HCT116 (cell line): ENCODE measurements at regions not wholly inside any gene's neighbourhood (a gene's known extent, or its start where the extent isn't known, plus 50 kb on each side); places are given as distances from the start of the nearest gene placed in this dataset.

ENCODE experiments used
- ATAC-seq: fragments of 200-7000 bp; cut with Tn5 transposase; 2 replicates; pipeline ENCODE4 v1.9.1; 2020; ENCODE audit warnings: mild to moderate bottlenecking, moderate library complexity
- BruUV-seq: library from RNA; stranded (reverse); fragments of 400-500 nt; replicated peaks from 2 replicates; lab custom pipeline; 2021; lab: Mats Ljungman, UMichigan
- CTCF ChIA-PET: fragments of 300-600 bp; sonication (Branson Sonifier 250); formaldehyde crosslinking; loops from one replicate; lab custom pipeline; 2021; ENCODE audit warnings: antibody characterized with exemption; lab: Charles Lee
- POLR2A ChIA-PET: fragments of 300-600, 350-600 bp; sonication (Branson Sonifier 250); formaldehyde crosslinking; loops from one replicate; lab custom pipeline; 2021; ENCODE audit warnings: antibody characterized with exemption; lab: Charles Lee
- RAD21 ChIA-PET, 2 experiments: fragments of 300-600 bp; sonication (Branson Sonifier 250); formaldehyde crosslinking; loops; one replicate each; lab custom pipeline; 2023; ENCODE audit warnings: low total read pairs in 2 of 2; ENCODE audit not compliant: uncharacterized antibody in 2 of 2, unreplicated experiment in 2 of 2, low non-redundant PET in 1 of 2; lab: Charles Lee
- DNase-seq: peaks from one replicate; pipeline ENCODE4 v3.0.0-alpha.2; 2010; ENCODE audit warnings: low read depth, low spot score
- H2AFZ ChIP-seq: fragments of 200-600 bp; shearing (Covaris generic), sonication (generic); 2 replicates; pipeline ENCODE4 v1.6.1; 2017; ENCODE audit warnings: low read depth, mixed run types, mixed read lengths, antibody characterized with exemption, low read length; ENCODE audit not compliant: poor library complexity, severe bottlenecking
- H3K27ac ChIP-seq: 2 replicates; pipeline ENCODE4 v1.5.1; 2012; ENCODE audit warnings: low read depth, low read length
- H3K27me3 ChIP-seq: fragments of 200-600 bp; sonication (generic); 2 replicates; pipeline ENCODE4 v1.6.1; 2016; ENCODE audit warnings: mixed run types, low read length, mixed read lengths; ENCODE audit not compliant: insufficient read depth
- H3K36me3 ChIP-seq, 2 experiments: fragments of 200-500 bp in 1 of 2; fragments of 200-600 bp in 1 of 2; sonication (Bioruptor generic) in 1 of 2; sonication (generic) in 1 of 2; 2 replicates each; pipeline versions ENCODE4 v1.5.1 to v1.6.1; 2014 to 2016; ENCODE audit warnings: low read length in 2 of 2, inconsistent platforms in 1 of 2, mixed read lengths in 1 of 2, mixed run types in 1 of 2; ENCODE audit not compliant: insufficient read depth in 2 of 2, control insufficient read depth in 1 of 2
- H3K4me1 ChIP-seq, 2 experiments: fragments of 200-600 bp in 1 of 2; sonication (generic) in 1 of 2; 2 replicates each; pipeline versions ENCODE4 v1.5.1 to v1.6.1; 2012 to 2017; ENCODE audit warnings: low read length in 2 of 2, inconsistent platforms in 1 of 2, mild to moderate bottlenecking in 1 of 2, mixed read lengths in 1 of 2, mixed run types in 1 of 2, moderate library complexity in 1 of 2; ENCODE audit not compliant: insufficient read depth in 2 of 2, control insufficient read depth in 1 of 2
- H3K4me2 ChIP-seq: fragments of 200-600 bp; sonication (generic); 2 replicates; pipeline ENCODE4 v1.6.1; 2017; ENCODE audit warnings: mixed run types, low read length, mixed read lengths
- H3K4me3 ChIP-seq, 2 experiments: fragments of 200-600 bp in 1 of 2; sonication (generic) in 1 of 2; replicated peaks in 1 of 2; 2 replicates each; pipeline ENCODE4 v1.5.1; 2011 to 2016; ENCODE audit warnings: low read length in 2 of 2, control low read depth in 1 of 2, low read depth in 1 of 2, mild to moderate bottlenecking in 1 of 2, mixed read lengths in 1 of 2, mixed run types in 1 of 2
- H3K79me2 ChIP-seq: fragments of 200-600 bp; sonication (generic); 2 replicates; pipeline ENCODE4 v1.6.1; 2017; ENCODE audit warnings: mild to moderate bottlenecking, mixed run types, low read length, moderate library complexity, mixed read lengths; ENCODE audit not compliant: insufficient read depth
- H3K9ac ChIP-seq: fragments of 200-600 bp; sonication (generic); 2 replicates; pipeline ENCODE4 v1.6.1; 2016; ENCODE audit warnings: low read length, mixed read lengths
- H3K9me2 ChIP-seq: fragments of 200-600 bp; sonication (generic), shearing (Covaris generic); 2 replicates; pipeline ENCODE4 v1.6.1; 2017; ENCODE audit warnings: mixed run types, mild to moderate bottlenecking, moderate library complexity; ENCODE audit not compliant: insufficient read depth
- H3K9me3 ChIP-seq, 2 experiments: fragments of 200-500 bp in 1 of 2; fragments of 200-600 bp in 1 of 2; sonication (Bioruptor generic) in 1 of 2; sonication (generic) in 1 of 2; 2 replicates each; pipeline ENCODE4 v1.6.1; 2014 to 2017; ENCODE audit warnings: low read length in 2 of 2, mixed read lengths in 2 of 2, inconsistent platforms in 1 of 2, low read depth in 1 of 2, mild to moderate bottlenecking in 1 of 2, mixed run types in 1 of 2, moderate library complexity in 1 of 2; ENCODE audit not compliant: control insufficient read depth in 1 of 2, insufficient read depth in 1 of 2
- H4K20me1 ChIP-seq: fragments of 200-600 bp; sonication (generic), shearing (Covaris generic); 2 replicates; pipeline ENCODE4 v1.6.1; 2017; ENCODE audit warnings: mixed run types, mild to moderate bottlenecking, moderate library complexity; ENCODE audit not compliant: insufficient read depth
- ATF3 ChIP-seq: IDR thresholded peaks from 2 replicates; pipeline ENCODE4 v1.6.1; 2012
- CBX3 ChIP-seq: IDR thresholded peaks from 2 replicates; pipeline ENCODE4 v1.6.1; 2012; ENCODE audit warnings: low read depth
- CEBPB ChIP-seq: IDR thresholded peaks from 2 replicates; pipeline ENCODE4 v1.6.1; 2012; ENCODE audit warnings: low read depth
- CTCF ChIP-seq, 3 experiments: fragments of 200-600 bp in 1 of 3; sonication (generic) in 1 of 3; IDR thresholded peaks in 2 of 3; conservative IDR thresholded peaks in 1 of 3; 2 replicates each; pipeline ENCODE4 v1.5.1; 2012 to 2017; ENCODE audit warnings: low read depth in 2 of 3, low read length in 2 of 3, antibody characterized with exemption in 1 of 3, borderline replicate concordance in 1 of 3, control low read depth in 1 of 3, mild to moderate bottlenecking in 1 of 3, mixed read lengths in 1 of 3, mixed run types in 1 of 3, moderate library complexity in 1 of 3; ENCODE audit not compliant: insufficient read depth in 1 of 3
- EGR1 ChIP-seq: IDR thresholded peaks from 2 replicates; pipeline ENCODE4 v1.6.1; 2012; ENCODE audit warnings: low read depth
- ELF1 ChIP-seq: IDR thresholded peaks from 2 replicates; pipeline ENCODE4 v1.6.1; 2012; ENCODE audit warnings: low read depth, borderline replicate concordance
- EZH2 ChIP-seq: fragments of 200-600 bp; sonication (generic); IDR thresholded peaks from 2 replicates; pipeline ENCODE4 v1.6.1; 2017; ENCODE audit warnings: antibody characterized with exemption, mixed run types
- EZH2phosphoT487 ChIP-seq: fragments of 200-600 bp; IDR thresholded peaks from 2 replicates; pipeline ENCODE4 v1.6.1; 2018; ENCODE audit warnings: antibody characterized with exemption, borderline replicate concordance
- FOSL1 ChIP-seq: IDR thresholded peaks from 2 replicates; pipeline ENCODE4 v1.6.1; 2012; ENCODE audit warnings: low read depth
- JUND ChIP-seq: IDR thresholded peaks from 2 replicates; pipeline ENCODE4 v1.6.1; 2012
- MAX ChIP-seq: IDR thresholded peaks from 2 replicates; pipeline ENCODE4 v1.6.1; 2012
- POLR2AphosphoS5 ChIP-seq: IDR thresholded peaks from 2 replicates; pipeline ENCODE4 v1.6.1; 2011; ENCODE audit warnings: mild to moderate bottlenecking, low read depth, low read length, moderate library complexity
- RAD21 ChIP-seq: IDR thresholded peaks from 2 replicates; pipeline ENCODE4 v1.6.1; 2012; ENCODE audit warnings: low read depth, mild to moderate bottlenecking
- REST ChIP-seq: IDR thresholded peaks from 2 replicates; pipeline ENCODE4 v1.6.1; 2012; ENCODE audit warnings: low read depth
- SP1 ChIP-seq: IDR thresholded peaks from 2 replicates; pipeline ENCODE4 v1.6.1; 2012; ENCODE audit warnings: low read depth
- SRF ChIP-seq: IDR thresholded peaks from 2 replicates; pipeline ENCODE4 v1.6.1; 2012; ENCODE audit warnings: low read depth
- TCF7L2 ChIP-seq: IDR thresholded peaks from 2 replicates; pipeline ENCODE4 v1.7.0; 2011; ENCODE audit warnings: borderline replicate concordance, inconsistent platforms; ENCODE audit not compliant: insufficient read depth, insufficient read length; ENCODE audit errors: extremely low read depth
- ZBTB33 ChIP-seq: IDR thresholded peaks from 2 replicates; pipeline ENCODE4 v1.6.1; 2011; ENCODE audit warnings: mild to moderate bottlenecking, low read length, moderate library complexity; ENCODE audit not compliant: insufficient replicate concordance; ENCODE audit errors: extremely low read depth
- ZFX ChIP-seq: fragments of 450-650 bp; IDR thresholded peaks from 2 replicates; pipeline ENCODE4 v1.6.1; 2017
- ZNF274 ChIP-seq: fragments of 200-500 bp; sonication (Bioruptor generic); IDR thresholded peaks from 2 replicates; pipeline ENCODE4 v1.6.1; 2014; ENCODE audit warnings: mild to moderate bottlenecking, low read depth, low read length, inconsistent platforms
- intact Hi-C: fragments of 100-400 bp; cut with micrococcal nuclease; formaldehyde crosslinking; loops from 2 replicates; pipeline ENCODE4 v1.10.0; 2022

- peak overlapping the region; percentile 95 for H2AFZ ChIP-seq
- no peak overlapping the region for H3K9ac ChIP-seq
- no peaks in the 10 kb centered on the region for H3K79me2 ChIP-seq
- no peaks in the 10 kb centered on the region for H3K4me1 ChIP-seq
- no peaks in the 10 kb centered on the region for H3K9me2 ChIP-seq
- ChIA-PET RAD21 (interaction anchor here (1.1 to 1.8 kb wide), 2 partner anchors 109 kb away, joined by 4 to 8 read pairs; no protein-coding TSS in a partner anchor), CTCF (interaction anchor here (0.6 to 1.6 kb wide), 13 partner anchors 8 to 811 kb away, joined by 3 to 28 read pairs (median 3); no protein-coding TSS in a partner anchor), POLR2A (no interaction called here)
- peak; percentile 77 for DNase-seq
- peak; percentile 100 for ATAC-seq
- no peaks in the 10 kb centered on the region for H4K20me1 ChIP-seq
- no TSS peak for BruUV-seq
- no peaks in the 10 kb centered on the region for H3K27me3 ChIP-seq
- intact Hi-C loops, result loop anchor here (1.0 to 10.0 kb wide), 5 partner anchors 109 to 2003 kb away; no protein-coding TSS in a partner anchor
- H3K4me2 ChIP-seq, result no peak overlapping the region; the same call in 1 of the 2 replicates
- H3K27ac ChIP-seq, result no peak overlapping the region
- H3K4me3 ChIP-seq, result no peak overlapping the region
- H3K36me3 ChIP-seq, result no peaks in the 10 kb centered on the region
- H3K9me3 ChIP-seq, result no peaks in the 10 kb centered on the region
- no peak for TF ChIP-seq SRF
- TF ChIP-seq MAX, result peak; percentile 77
- no peak for TF ChIP-seq EGR1
- no peak for TF ChIP-seq ZBTB33
- TF ChIP-seq EZH2phosphoT487, result no peak
- TF ChIP-seq POLR2AphosphoS5, result no peak
- TF ChIP-seq ELF1, result peak; percentile 67
- TF ChIP-seq CEBPB, result no peak
- TF ChIP-seq JUND, result no peak
- no peak for TF ChIP-seq TCF7L2
- peak; percentile 70 to 78 (median 77) for TF ChIP-seq CTCF (IDR thresholded peaks at IDR 0.05 in 2 of 3, conservative IDR thresholded peaks at IDR 0.05 in 1 of 3; ENCODE audit: borderline replicate concordance in 1 of 3, insufficient read depth in 1 of 3, low read depth in 2 of 3, low read length in 2 of 3)
- no peak for TF ChIP-seq ATF3
- no peak for TF ChIP-seq ZFX
- TF ChIP-seq ZNF274, result no peak
- TF ChIP-seq REST, result no peak
- TF ChIP-seq SP1, result no peak
- no peak for TF ChIP-seq FOSL1
- peak; percentile 44; the same call in 1 of the 2 replicates for TF ChIP-seq CBX3
- TF ChIP-seq RAD21, result peak; percentile 88
- no peak for TF ChIP-seq EZH2
These were observed 330.2 kb upstream of the FANCL start for GRCh38 chr2:58571181-58571852.
